Natural killer cell (primary cell): ENCODE measurements at regions not wholly inside any gene's neighbourhood (a gene's known extent, or its start where the extent isn't known, plus 50 kb on each side); places are given as distances from the start of the nearest gene placed in this dataset.

Experiments
- ATAC-seq, 3 donors: fragments of 150-1000 bp in 2 of 3; fragments of 200-7000 bp in 1 of 3; cut with Tn5 transposase; 1 replicate in 1 of 3; 2 replicates in 2 of 3; pipeline ENCODE4 v1.10.0; 2021; ENCODE audit warnings: mild to moderate bottlenecking in 2 of 3, moderate library complexity in 2 of 3
- DNase-seq, 2 donors: peaks; one replicate each; pipeline versions ENCODE4 v3.0.0 to v3.0.0-alpha.2; 2013 to 2021; ENCODE audit warnings: mixed read lengths in 1 of 2
- H3K27ac ChIP-seq: one replicate; pipeline ENCODE4 v1.5.1; 2013; ENCODE audit warnings: mild to moderate bottlenecking, low read length
- H3K27me3 ChIP-seq: one replicate; pipeline ENCODE4 v1.6.1; 2013; ENCODE audit warnings: low read length; ENCODE audit not compliant: control insufficient read depth, insufficient read depth
- H3K36me3 ChIP-seq: one replicate; pipeline ENCODE4 v1.6.1; 2013; ENCODE audit warnings: low read length; ENCODE audit not compliant: control insufficient read depth, insufficient read depth
- H3K4me1 ChIP-seq: one replicate; pipeline ENCODE4 v1.6.1; 2013; ENCODE audit warnings: low read length; ENCODE audit not compliant: control insufficient read depth, insufficient read depth
- H3K4me3 ChIP-seq: one replicate; pipeline ENCODE4 v1.5.1; 2013; ENCODE audit warnings: low read length
- H3K9me3 ChIP-seq: one replicate; pipeline ENCODE4 v1.6.1; 2013; ENCODE audit warnings: low read length; ENCODE audit not compliant: control insufficient read depth, insufficient read depth
- H3K27ac Mint-ChIP-seq, 2 donors: one replicate each; pipeline ENCODE4 v1.8.0; 2022; ENCODE audit warnings: mild to moderate bottlenecking in 2 of 2, mixed read lengths in 2 of 2, moderate library complexity in 1 of 2
- H3K27me3 Mint-ChIP-seq, 2 donors: one replicate each; pipeline ENCODE4 v1.8.0; 2022; ENCODE audit warnings: low read depth in 2 of 2, mixed read lengths in 2 of 2
- H3K36me3 Mint-ChIP-seq: one replicate; pipeline ENCODE4 v1.8.0; 2022; ENCODE audit warnings: mixed read lengths
- H3K4me1 Mint-ChIP-seq, 2 donors: one replicate each; pipeline ENCODE4 v1.8.0; 2022; ENCODE audit warnings: mixed read lengths in 2 of 2
- H3K4me3 Mint-ChIP-seq: one replicate; pipeline ENCODE4 v1.8.0; 2022; ENCODE audit warnings: mild to moderate bottlenecking, moderate library complexity, mixed read lengths
- H3K9me3 Mint-ChIP-seq, 2 donors: one replicate each; pipeline ENCODE4 v1.8.0; 2022; ENCODE audit warnings: mixed read lengths in 2 of 2
- WGBS: methylation state at CpG from one replicate; pipeline ENCODE4 v1.1.7; 2013; ENCODE audit warnings: missing lambda C conversion rate; ENCODE audit not compliant: insufficient coverage; 5-methylcytosine and 5-hydroxymethylcytosine counted together
- intact Hi-C: fragments of 100-400 bp; cut with micrococcal nuclease; formaldehyde crosslinking; loops from one replicate; pipeline ENCODE4 v1.14.2; 2022
- TF ChIP-seq, protein P1 (sequence below): fragments of 200-600 bp; IDR thresholded peaks from one replicate; pipeline ENCODE4 v1.8.0; 2022; ENCODE audit warnings: antibody characterized with exemption

DNA sequence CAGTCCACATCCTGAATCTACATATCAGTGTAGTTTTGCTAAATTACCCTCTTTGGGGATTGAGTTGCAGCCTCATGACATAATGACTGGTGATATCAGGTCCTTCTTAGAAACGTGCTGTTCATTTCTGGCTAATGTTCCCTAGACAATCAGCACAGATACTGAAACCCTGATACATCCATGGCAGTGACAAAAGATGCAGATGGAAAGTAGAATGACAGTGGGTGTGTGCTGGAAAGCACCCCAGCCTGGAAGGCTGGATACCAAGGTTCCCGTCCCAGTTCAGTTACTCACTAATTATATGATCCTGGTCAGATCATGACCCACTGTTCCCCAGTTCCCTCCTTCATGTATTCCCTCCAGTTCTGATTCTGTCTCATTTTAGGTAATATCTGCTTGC is 198.2 kb upstream of the FGGY start:
- Mint-ChIP-seq H3K4me1 (peaks cover 4 to 6% of the 10 kb centered on the region in 2 donors), H3K9me3 (no peaks in the 10 kb centered on the region), H3K27ac (no peak overlapping the region), H3K27me3 (peaks cover 6 to 17% of the 10 kb centered on the region in 2 donors), H3K4me3 (no peak overlapping the region), H3K36me3 (no peaks in the 10 kb centered on the region)
- H3K27me3 ChIP-seq = no peaks in the 10 kb centered on the region
- H3K9me3 ChIP-seq = peaks cover 2% of the 10 kb centered on the region
- no peaks in the 10 kb centered on the region for H3K36me3 ChIP-seq
- intact Hi-C loops = no loop called here
- 93% methylated on average over 2 of the region's 2 CpGs for WGBS
- ATAC-seq (no peak), DNase-seq (no peak)
- TF ChIP-seq, protein P1, sequence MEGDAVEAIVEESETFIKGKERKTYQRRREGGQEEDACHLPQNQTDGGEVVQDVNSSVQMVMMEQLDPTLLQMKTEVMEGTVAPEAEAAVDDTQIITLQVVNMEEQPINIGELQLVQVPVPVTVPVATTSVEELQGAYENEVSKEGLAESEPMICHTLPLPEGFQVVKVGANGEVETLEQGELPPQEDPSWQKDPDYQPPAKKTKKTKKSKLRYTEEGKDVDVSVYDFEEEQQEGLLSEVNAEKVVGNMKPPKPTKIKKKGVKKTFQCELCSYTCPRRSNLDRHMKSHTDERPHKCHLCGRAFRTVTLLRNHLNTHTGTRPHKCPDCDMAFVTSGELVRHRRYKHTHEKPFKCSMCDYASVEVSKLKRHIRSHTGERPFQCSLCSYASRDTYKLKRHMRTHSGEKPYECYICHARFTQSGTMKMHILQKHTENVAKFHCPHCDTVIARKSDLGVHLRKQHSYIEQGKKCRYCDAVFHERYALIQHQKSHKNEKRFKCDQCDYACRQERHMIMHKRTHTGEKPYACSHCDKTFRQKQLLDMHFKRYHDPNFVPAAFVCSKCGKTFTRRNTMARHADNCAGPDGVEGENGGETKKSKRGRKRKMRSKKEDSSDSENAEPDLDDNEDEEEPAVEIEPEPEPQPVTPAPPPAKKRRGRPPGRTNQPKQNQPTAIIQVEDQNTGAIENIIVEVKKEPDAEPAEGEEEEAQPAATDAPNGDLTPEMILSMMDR = no peak
- H3K27ac ChIP-seq = no peak overlapping the region
- H3K4me1 ChIP-seq = no peaks in the 10 kb centered on the region
- H3K4me3 ChIP-seq = no peak overlapping the region

DNA sequence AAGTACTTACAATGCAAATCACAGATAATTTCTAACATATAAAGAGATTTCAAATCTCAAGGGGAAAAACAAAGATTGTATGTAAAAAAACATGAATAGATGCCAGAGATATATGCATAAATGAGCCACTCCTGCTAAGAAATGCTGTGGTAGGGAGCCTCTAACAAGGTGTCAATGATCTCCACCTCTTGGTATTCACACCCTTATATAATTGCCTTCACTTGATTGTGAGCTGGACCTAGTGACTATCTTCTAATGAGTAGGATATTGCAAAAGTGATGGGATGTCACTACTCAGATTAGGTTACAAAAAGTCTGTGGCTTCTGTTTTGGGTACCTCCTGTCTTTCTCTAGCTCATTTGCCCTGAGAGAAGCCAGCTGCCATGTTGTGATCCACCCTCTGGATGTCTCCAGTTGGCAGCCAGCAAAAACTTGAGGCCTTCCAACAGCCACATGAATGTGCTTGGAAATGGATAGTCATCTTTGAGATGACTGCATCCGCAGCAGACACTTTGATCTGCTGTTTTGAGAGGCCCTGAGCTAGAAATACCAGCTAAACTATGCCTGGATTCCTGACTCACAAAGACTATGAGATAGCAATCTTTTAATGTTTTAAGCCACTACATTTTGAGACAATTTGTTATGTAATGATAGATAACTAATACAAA is 196.1 kb upstream of the FGGY start:
- WGBS = 94% methylated on average over 1 of the region's 1 CpG
- TF ChIP-seq, protein P1 = no peak
- H3K4me1 Mint-ChIP-seq = no peaks in the 10 kb centered on the region
- Histone ChIP-seq H3K36me3 (no peaks in the 10 kb centered on the region), H3K4me3 (no peak overlapping the region), H3K4me1 (no peaks in the 10 kb centered on the region), H3K27me3 (no peaks in the 10 kb centered on the region), H3K9me3 (peaks cover 2% of the 10 kb centered on the region), H3K27ac (no peak overlapping the region)
- peaks cover 9 to 17% of the 10 kb centered on the region in 2 donors for H3K27me3 Mint-ChIP-seq
- H3K27ac Mint-ChIP-seq = no peak overlapping the region
- H3K4me3 Mint-ChIP-seq = no peak overlapping the region
- intact Hi-C loops = no loop called here
- ATAC-seq = no peak
- no peaks in the 10 kb centered on the region for H3K9me3 Mint-ChIP-seq
- DNase-seq = no peak
- H3K36me3 Mint-ChIP-seq = no peaks in the 10 kb centered on the region

DNA sequence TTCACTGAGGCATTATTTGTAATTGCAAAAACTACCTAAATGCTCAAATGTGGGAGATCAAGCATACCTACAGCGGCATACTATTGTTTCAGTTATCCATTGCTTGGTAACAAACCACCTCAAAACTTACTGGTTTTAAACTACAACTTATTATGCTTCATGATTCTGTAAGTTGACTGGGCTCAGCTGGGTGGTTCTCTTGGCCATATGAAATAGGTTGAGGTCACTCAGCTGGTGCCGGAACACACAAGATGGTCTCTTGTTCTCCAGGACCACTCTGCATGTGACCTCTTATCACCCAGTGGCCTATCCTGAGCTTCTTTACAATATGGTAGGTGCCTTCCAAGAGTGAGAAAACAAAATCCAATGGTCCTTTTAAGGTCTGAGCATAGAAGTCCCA is 195.4 kb upstream of the FGGY start:
- ATAC-seq (no peak), DNase-seq (no peak)
- H3K27me3 Mint-ChIP-seq = peaks cover 9 to 17% of the 10 kb centered on the region in 2 donors
- H3K4me3 Mint-ChIP-seq = no peak overlapping the region
- 50% methylated on average over 2 of the region's 2 CpGs for WGBS
- no peaks in the 10 kb centered on the region for H3K9me3 Mint-ChIP-seq
- Histone ChIP-seq H3K27me3 (no peaks in the 10 kb centered on the region), H3K4me3 (no peak overlapping the region), H3K36me3 (no peaks in the 10 kb centered on the region), H3K9me3 (peaks cover 2% of the 10 kb centered on the region), H3K4me1 (no peaks in the 10 kb centered on the region), H3K27ac (no peak overlapping the region)
- H3K27ac Mint-ChIP-seq = no peak overlapping the region
- intact Hi-C loops = no loop called here
- TF ChIP-seq, protein P1 = no peak
- no peaks in the 10 kb centered on the region for H3K36me3 Mint-ChIP-seq
- no peaks in the 10 kb centered on the region for H3K4me1 Mint-ChIP-seq

DNA sequence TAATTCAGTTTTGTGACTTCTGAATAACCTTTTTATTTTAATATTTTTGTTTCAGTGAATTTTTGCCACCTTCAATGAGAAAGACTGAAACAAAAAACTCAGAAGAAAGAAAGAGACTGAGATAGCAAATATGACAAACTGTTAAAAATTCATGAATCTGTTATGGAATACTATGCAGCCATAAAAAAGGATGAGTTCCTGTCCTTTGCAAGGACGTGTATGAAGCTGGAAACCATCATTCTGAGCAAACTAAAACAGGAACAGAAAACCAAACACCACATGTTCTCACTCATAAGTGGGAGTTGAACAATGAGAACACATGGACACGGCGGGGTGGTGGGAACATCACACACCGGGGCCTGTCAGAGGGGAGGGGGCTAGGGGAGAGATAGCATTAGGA is 193.4 kb upstream of the FGGY start:
- Mint-ChIP-seq H3K4me3 (no peak overlapping the region), H3K36me3 (no peaks in the 10 kb centered on the region), H3K27me3 (peaks cover 3 to 6% of the 10 kb centered on the region in 2 donors), H3K4me1 (no peaks in the 10 kb centered on the region), H3K27ac (no peak overlapping the region), H3K9me3 (no peaks in the 10 kb centered on the region)
- Histone ChIP-seq H3K36me3 (no peaks in the 10 kb centered on the region), H3K4me1 (no peaks in the 10 kb centered on the region), H3K4me3 (no peak overlapping the region), H3K27me3 (no peaks in the 10 kb centered on the region), H3K9me3 (peaks cover 2% of the 10 kb centered on the region), H3K27ac (no peak overlapping the region)
- intact Hi-C loops = no loop called here
- DNase-seq = no peak
- no peak for ATAC-seq
- WGBS = 100% methylated on average over 2 of the region's 4 CpGs
- TF ChIP-seq, protein P1 = no peak
